H9 (cell line): ENCODE measurements at regions not wholly inside any gene's neighbourhood (a gene's known extent, or its start where the extent isn't known, plus 50 kb on each side); places are given as distances from the start of the nearest gene placed in this dataset.

Source experiments
- DNase-seq: peaks from one replicate; pipeline ENCODE4 v3.0.0-alpha.2; 2017
- H2AFZ ChIP-seq: one replicate; pipeline ENCODE4 v1.6.1; 2013; ENCODE audit warnings: mild to moderate bottlenecking, low read length, control low read depth, moderate library complexity
- H2AK5ac ChIP-seq: 2 replicates; pipeline ENCODE4 v1.6.1; 2013; ENCODE audit warnings: low read length, control low read depth, mixed read lengths; ENCODE audit not compliant: insufficient read length
- H2BK120ac ChIP-seq: one replicate; pipeline ENCODE4 v1.6.1; 2013; ENCODE audit warnings: low read depth, mild to moderate bottlenecking, low read length, control low read depth, inconsistent platforms; ENCODE audit not compliant: poor library complexity, severe bottlenecking
- H2BK12ac ChIP-seq: 2 replicates; pipeline ENCODE4 v1.6.1; 2013; ENCODE audit warnings: low read length, control low read depth, mixed read lengths, low read depth; ENCODE audit not compliant: insufficient read length
- H2BK15ac ChIP-seq: 2 replicates; pipeline ENCODE4 v1.6.1; 2013; ENCODE audit warnings: low read depth, low read length, control low read depth
- H2BK20ac ChIP-seq: one replicate; pipeline ENCODE4 v1.6.1; 2013; ENCODE audit warnings: low read depth, mild to moderate bottlenecking, low read length, control low read depth, inconsistent platforms; ENCODE audit not compliant: poor library complexity, severe bottlenecking
- H2BK5ac ChIP-seq: 2 replicates; pipeline ENCODE4 v1.6.1; 2013; ENCODE audit warnings: low read length, control low read depth, mixed read lengths; ENCODE audit not compliant: insufficient read length
- H3K14ac ChIP-seq: 2 replicates; pipeline ENCODE4 v1.6.1; 2013; ENCODE audit warnings: low read length, control low read depth; ENCODE audit not compliant: insufficient read depth
- H3K18ac ChIP-seq: 2 replicates; pipeline ENCODE4 v1.6.1; 2013; ENCODE audit warnings: low read depth, mild to moderate bottlenecking, mixed read lengths, low read length, control low read depth; ENCODE audit not compliant: insufficient read length
- H3K23ac ChIP-seq: 2 replicates; pipeline ENCODE4 v1.6.1; 2013; ENCODE audit warnings: low read length, control low read depth, mixed read lengths, low read depth; ENCODE audit not compliant: insufficient read length
- H3K23me2 ChIP-seq: 2 replicates; pipeline ENCODE4 v1.6.1; 2013; ENCODE audit warnings: low read depth, mild to moderate bottlenecking, mixed read lengths, low read length, control low read depth; ENCODE audit not compliant: insufficient read length, poor library complexity, severe bottlenecking
- H3K27ac ChIP-seq: 2 replicates; pipeline ENCODE4 v1.5.1; 2013; ENCODE audit warnings: low read length, control low read depth, mixed read lengths, low read depth; ENCODE audit not compliant: insufficient read length
- H3K27me3 ChIP-seq: 2 replicates; pipeline ENCODE4 v1.6.1; 2013; ENCODE audit warnings: low read length, control low read depth, inconsistent platforms; ENCODE audit not compliant: insufficient read depth
- H3K4ac ChIP-seq: 2 replicates; pipeline ENCODE4 v1.6.1; 2013; ENCODE audit warnings: low read depth, mild to moderate bottlenecking, control low read depth, inconsistent platforms, low read length, moderate library complexity
- H3K4me1 ChIP-seq: 2 replicates; pipeline ENCODE4 v1.6.1; 2013; ENCODE audit warnings: low read length, control low read depth, inconsistent platforms; ENCODE audit not compliant: insufficient read depth
- H3K4me2 ChIP-seq: 2 replicates; pipeline ENCODE4 v1.6.1; 2013; ENCODE audit warnings: low read length, control low read depth, mixed read lengths; ENCODE audit not compliant: insufficient read length, insufficient read depth
- H3K56ac ChIP-seq: 2 replicates; pipeline ENCODE4 v1.6.1; 2013; ENCODE audit warnings: low read depth, mild to moderate bottlenecking, mixed read lengths, low read length, control low read depth; ENCODE audit not compliant: insufficient read length
- H3K79me1 ChIP-seq: 2 replicates; pipeline ENCODE4 v1.6.1; 2013; ENCODE audit warnings: low read depth, mild to moderate bottlenecking, moderate library complexity, low read length, control low read depth, inconsistent platforms; ENCODE audit not compliant: insufficient read depth, poor library complexity, severe bottlenecking
- H3K79me2 ChIP-seq: 2 replicates; pipeline ENCODE4 v1.6.1; 2013; ENCODE audit warnings: low read length, control low read depth, inconsistent platforms; ENCODE audit not compliant: insufficient read depth
- H3K9ac ChIP-seq: 2 replicates; pipeline ENCODE4 v1.6.1; 2013; ENCODE audit warnings: low read length, control low read depth, mixed read lengths; ENCODE audit not compliant: insufficient read length; ENCODE audit errors: extremely low read depth
- H3K9me3 ChIP-seq: one replicate; pipeline ENCODE4 v1.6.1; 2013; ENCODE audit warnings: low read depth, low read length, inconsistent platforms; ENCODE audit not compliant: control insufficient read depth
- H3T11ph ChIP-seq: one replicate; pipeline ENCODE4 v1.6.1; 2013; ENCODE audit warnings: mild to moderate bottlenecking, low read length, control low read depth, inconsistent platforms
- H4K20me1 ChIP-seq: one replicate; pipeline ENCODE4 v1.6.1; 2013; ENCODE audit not compliant: control insufficient read depth, insufficient read length, insufficient read depth
- H4K5ac ChIP-seq: 2 replicates; pipeline ENCODE4 v1.6.1; 2013; ENCODE audit warnings: low read depth, mild to moderate bottlenecking, mixed read lengths, low read length, control low read depth; ENCODE audit not compliant: insufficient read length
- H4K8ac ChIP-seq: replicated peaks from 2 replicates; pipeline ENCODE4 v1.6.1; 2013; ENCODE audit warnings: low read length, control low read depth, mixed read lengths, low read depth; ENCODE audit not compliant: insufficient read length
- H4K91ac ChIP-seq: 2 replicates; pipeline ENCODE4 v1.6.1; 2013; ENCODE audit warnings: low read depth, mild to moderate bottlenecking, moderate library complexity, mixed read lengths, low read length, control low read depth; ENCODE audit not compliant: insufficient read length
- H3K27ac Mint-ChIP-seq, 3 experiments: 2 replicates in 2 of 3; 3 replicates in 1 of 3; pipeline ENCODE4 v1.8.0; 2020 to 2021; ENCODE audit warnings: mixed read lengths in 3 of 3, mild to moderate bottlenecking in 1 of 3, moderate library complexity in 1 of 3
- H3K27me3 Mint-ChIP-seq: 2 replicates; pipeline ENCODE4 v1.8.0; 2021; ENCODE audit warnings: low read depth, mild to moderate bottlenecking, moderate library complexity, mixed read lengths
- H3K36me3 Mint-ChIP-seq, 3 experiments: 2 replicates in 2 of 3; 3 replicates in 1 of 3; pipeline ENCODE4 v1.8.0; 2020 to 2021; ENCODE audit warnings: low read depth in 3 of 3, mixed read lengths in 3 of 3; ENCODE audit not compliant: insufficient read depth in 1 of 3
- H3K4me1 Mint-ChIP-seq, 2 experiments: 2 replicates each; pipeline ENCODE4 v1.8.0; 2020; ENCODE audit warnings: mixed read lengths in 2 of 2
- H3K4me3 Mint-ChIP-seq, 2 experiments: 2 replicates in 1 of 2; 3 replicates in 1 of 2; pipeline ENCODE4 v1.8.0; 2020 to 2021; ENCODE audit warnings: mild to moderate bottlenecking in 2 of 2, mixed read lengths in 2 of 2, moderate library complexity in 1 of 2
- H3K9me3 Mint-ChIP-seq, 2 experiments: 2 replicates in 1 of 2; 3 replicates in 1 of 2; pipeline ENCODE4 v1.8.0; 2020; ENCODE audit warnings: mild to moderate bottlenecking in 2 of 2, mixed read lengths in 2 of 2, moderate library complexity in 1 of 2
- TF ChIP-seq, protein P1 (sequence below): fragments of 200-600 bp; sonication (generic); conservative IDR thresholded peaks from 3 replicates; pipeline ENCODE4 v1.8.0; 2021; ENCODE audit warnings: antibody characterized with exemption, mild to moderate bottlenecking

DNA sequence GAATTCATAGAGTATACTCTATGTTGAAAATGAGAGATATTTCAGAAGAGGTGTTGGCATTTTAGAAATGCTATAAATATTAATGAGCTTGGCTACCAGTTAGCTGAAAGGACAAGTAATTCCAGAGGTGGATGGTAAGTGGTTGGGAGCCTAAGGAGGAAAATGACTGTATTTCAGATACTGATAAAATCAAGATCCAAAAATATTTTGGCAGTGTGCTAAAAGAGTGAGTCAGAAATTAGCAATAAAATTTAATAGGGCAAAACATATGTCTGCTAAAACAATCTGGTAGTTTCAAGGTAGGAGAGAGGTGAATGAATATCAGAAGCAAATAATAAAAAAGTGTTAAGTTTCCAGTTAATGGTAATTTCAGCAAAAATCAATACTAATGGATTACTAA is 1287.9 kb downstream of the CDH8 start:
- H3K79me1 ChIP-seq, result no peaks in the 10 kb centered on the region
- no peak overlapping the region for H3T11ph ChIP-seq
- H2AK5ac ChIP-seq, result no peak overlapping the region
- no peaks in the 10 kb centered on the region for H3K9me3 ChIP-seq
- H3K27me3 ChIP-seq, result no peaks in the 10 kb centered on the region
- no peak overlapping the region for H3K23ac ChIP-seq
- no peak overlapping the region for H2BK15ac ChIP-seq
- no peak overlapping the region for H4K8ac ChIP-seq
- Mint-ChIP-seq H3K36me3 (no peaks in the 10 kb centered on the region), H3K27me3 (no peaks in the 10 kb centered on the region), H3K27ac (no peak overlapping the region), H3K9me3 (no peaks in the 10 kb centered on the region; a peak in 2 of 5 replicates), H3K4me3 (no peak overlapping the region), H3K4me1 (peaks cover 3 to 10% of the 10 kb centered on the region in 2 experiments; a peak in 2 of 4 replicates)
- H2BK120ac ChIP-seq, result no peak overlapping the region
- no peaks in the 10 kb centered on the region for H4K20me1 ChIP-seq
- H4K91ac ChIP-seq, result no peak overlapping the region
- DNase-seq, result no peak
- H2BK5ac ChIP-seq, result no peak overlapping the region
- no peak overlapping the region for H3K14ac ChIP-seq
- H2AFZ ChIP-seq, result no peak overlapping the region
- H4K5ac ChIP-seq, result no peak overlapping the region
- no peak overlapping the region for H3K27ac ChIP-seq
- no peak overlapping the region for H3K9ac ChIP-seq
- H3K18ac ChIP-seq, result no peak overlapping the region
- H2BK20ac ChIP-seq, result no peak overlapping the region
- H3K4me1 ChIP-seq, result no peaks in the 10 kb centered on the region
- H3K4ac ChIP-seq, result no peak overlapping the region
- H3K23me2 ChIP-seq, result no peaks in the 10 kb centered on the region
- H3K79me2 ChIP-seq, result no peaks in the 10 kb centered on the region
- TF ChIP-seq, protein P1, sequence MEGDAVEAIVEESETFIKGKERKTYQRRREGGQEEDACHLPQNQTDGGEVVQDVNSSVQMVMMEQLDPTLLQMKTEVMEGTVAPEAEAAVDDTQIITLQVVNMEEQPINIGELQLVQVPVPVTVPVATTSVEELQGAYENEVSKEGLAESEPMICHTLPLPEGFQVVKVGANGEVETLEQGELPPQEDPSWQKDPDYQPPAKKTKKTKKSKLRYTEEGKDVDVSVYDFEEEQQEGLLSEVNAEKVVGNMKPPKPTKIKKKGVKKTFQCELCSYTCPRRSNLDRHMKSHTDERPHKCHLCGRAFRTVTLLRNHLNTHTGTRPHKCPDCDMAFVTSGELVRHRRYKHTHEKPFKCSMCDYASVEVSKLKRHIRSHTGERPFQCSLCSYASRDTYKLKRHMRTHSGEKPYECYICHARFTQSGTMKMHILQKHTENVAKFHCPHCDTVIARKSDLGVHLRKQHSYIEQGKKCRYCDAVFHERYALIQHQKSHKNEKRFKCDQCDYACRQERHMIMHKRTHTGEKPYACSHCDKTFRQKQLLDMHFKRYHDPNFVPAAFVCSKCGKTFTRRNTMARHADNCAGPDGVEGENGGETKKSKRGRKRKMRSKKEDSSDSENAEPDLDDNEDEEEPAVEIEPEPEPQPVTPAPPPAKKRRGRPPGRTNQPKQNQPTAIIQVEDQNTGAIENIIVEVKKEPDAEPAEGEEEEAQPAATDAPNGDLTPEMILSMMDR, result no peak
- H2BK12ac ChIP-seq, result no peak overlapping the region
- H3K56ac ChIP-seq, result no peak overlapping the region
- no peak overlapping the region for H3K4me2 ChIP-seq
